ENCODE measurements at regions not wholly inside any gene's neighbourhood (a gene's known extent, or its start where the extent isn't known, plus 50 kb on each side); places are given as distances from the start of the nearest gene placed in this dataset.
"Not testable (repeated sequence)": the region's sequence is repeated elsewhere in the genome, so short reads cannot be mapped to it uniquely, and the experiment has no call there.

GRCh38 chr2:128514555-128514955 lies 195.9 kb upstream of the HS6ST1 start:
- no peak for DNase-seq

GRCh38 chr2:128516938-128517337 lies 198.3 kb upstream of the HS6ST1 start:
- no peak for DNase-seq

GRCh38 chr2:128519028-128519427 lies 200.4 kb upstream of the HS6ST1 start:
- not testable (repeated sequence) for DNase-seq

GRCh38 chr2:128519517-128520215 lies 201.0 kb upstream of the HS6ST1 start:
- no peak for DNase-seq

- DNase-seq: peak; percentile 37
Observed at GRCh38 chr2:128520340-128520739, 201.7 kb upstream of the HS6ST1 start.

- DNase-seq: peak; percentile 62
Observed at GRCh38 chr2:128520791-128521190, 202.1 kb upstream of the HS6ST1 start.

- no peak for DNase-seq
Observed at GRCh38 chr2:128521482-128521881, 202.8 kb upstream of the HS6ST1 start.

- no peak for DNase-seq
Observed at GRCh38 chr2:128522829-128523228, 204.2 kb upstream of the HS6ST1 start.

- DNase-seq: no peak
Observed at GRCh38 chr2:128523457-128523856, 204.8 kb upstream of the HS6ST1 start.

- DNase-seq: no peak
Observed at GRCh38 chr2:128524183-128524582, 205.5 kb upstream of the HS6ST1 start.

- DNase-seq: no peak
Observed at GRCh38 chr2:128525653-128526052, 207.0 kb upstream of the HS6ST1 start.

- no peak for DNase-seq
Observed at GRCh38 chr2:128526455-128526976, 207.8 kb upstream of the HS6ST1 start.

- no peak for DNase-seq
Observed at GRCh38 chr2:128528133-128528532, 209.5 kb upstream of the HS6ST1 start.

GRCh38 chr2:128530025-128530573 lies 211.4 kb upstream of the HS6ST1 start:
- no peak for DNase-seq

GRCh38 chr2:128531856-128532255 lies 213.2 kb upstream of the HS6ST1 start:
- no peak for DNase-seq

- DNase-seq: no peak
Observed at GRCh38 chr2:128533101-128533500, 214.4 kb upstream of the HS6ST1 start.

GRCh38 chr2:128534688-128535392 lies 216.2 kb upstream of the HS6ST1 start:
- no peak for DNase-seq

- no peak for DNase-seq
Observed at GRCh38 chr2:128535953-128536352, 217.3 kb upstream of the HS6ST1 start.

- no peak for DNase-seq
Observed at GRCh38 chr2:128536925-128537620, 218.4 kb upstream of the HS6ST1 start.

GRCh38 chr2:128537646-128538045 lies 219.0 kb upstream of the HS6ST1 start:
- DNase-seq: no peak

- DNase-seq: no peak
Observed at GRCh38 chr2:128538396-128538795, 219.7 kb upstream of the HS6ST1 start.

- DNase-seq: no peak
Observed at GRCh38 chr2:128540670-128541069, 222.0 kb upstream of the HS6ST1 start.

GRCh38 chr2:128541448-128541847 lies 222.8 kb upstream of the HS6ST1 start:
- DNase-seq: no peak

Data from CD4-positive, alpha-beta T cell treated with Interleukin-15 for 1 hour (primary cell).